ENCODE measurements at regions not wholly inside any gene's neighbourhood (a gene's known extent, or its start where the extent isn't known, plus 50 kb on each side); places are given as distances from the start of the nearest gene placed in this dataset.

DNA sequence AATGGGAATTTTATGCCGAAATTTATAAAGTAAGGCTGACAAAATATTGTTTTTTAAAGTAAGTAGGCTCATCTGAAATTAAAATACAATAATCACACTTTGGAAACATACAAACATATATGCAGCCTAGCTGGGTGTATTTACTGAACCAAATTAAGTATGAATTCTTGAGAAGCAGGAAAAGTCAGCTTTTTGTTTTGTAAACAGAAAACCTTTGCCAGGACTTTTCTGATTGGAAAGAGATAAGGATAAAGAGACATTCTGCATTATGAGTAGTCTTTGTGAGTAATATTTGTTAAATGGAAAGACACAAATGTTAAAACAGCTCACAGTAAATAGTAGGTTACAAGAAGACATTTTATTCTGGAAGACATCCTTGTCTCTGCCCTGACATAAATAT, 1380.8 kb downstream of the GRIK2 start:
- H3K4me1 ChIP-seq (replicated peaks in 1 of 2; ENCODE audit: control insufficient read depth in 2 of 2, insufficient read depth in 2 of 2, low read length in 2 of 2), result no peaks in the 10 kb centered on the region
- no peaks in the 10 kb centered on the region for H3K27me3 ChIP-seq (ENCODE audit: control insufficient read depth in 2 of 2, insufficient read depth in 2 of 2, low read length in 2 of 2)
- BruUV-seq (replicated peaks), result no TSS peak
- DNase-seq (ENCODE audit: extremely low read depth in 1 of 4, low spot score in 3 of 4) (no peak), FAIRE-seq (no peak), ATAC-seq (no peak)
- no peak overlapping the region for H3K9ac ChIP-seq (ENCODE audit: insufficient read depth in 1 of 2, low read depth in 2 of 2, low read length in 2 of 2)
- CTCF ChIA-PET (ENCODE audit: low intra/inter-chr PET ratio), result no interaction called here
- TF ChIP-seq C11orf30 (IDR thresholded peaks at IDR 0.05; ENCODE audit: low read depth) (no peak), TAF9B (IDR thresholded peaks at IDR 0.05; ENCODE audit: partially characterized antibody) (no peak), KDM1A (IDR thresholded peaks at IDR 0.05) (no peak), BRCA1 (IDR thresholded peaks at IDR 0.05) (no peak), BRCA1 (CRISPR knock-in tag; IDR thresholded peaks at IDR 0.05) (no peak), ZNF347 (CRISPR knock-in tag; IDR thresholded peaks at IDR 0.05; ENCODE audit: low read depth) (no peak), TGIF2 (CRISPR knock-in tag; IDR thresholded peaks at IDR 0.05) (no peak), GABPB2 (CRISPR knock-in tag; conservative IDR thresholded peaks at IDR 0.05) (no peak), ZNF253 (CRISPR knock-in tag; conservative IDR thresholded peaks at IDR 0.05) (no peak), TRIM28 (IDR thresholded peaks at IDR 0.05) (no peak), COPS2 (conservative IDR thresholded peaks at IDR 0.05) (no peak)
- TF ChIP-seq, protein P1, sequence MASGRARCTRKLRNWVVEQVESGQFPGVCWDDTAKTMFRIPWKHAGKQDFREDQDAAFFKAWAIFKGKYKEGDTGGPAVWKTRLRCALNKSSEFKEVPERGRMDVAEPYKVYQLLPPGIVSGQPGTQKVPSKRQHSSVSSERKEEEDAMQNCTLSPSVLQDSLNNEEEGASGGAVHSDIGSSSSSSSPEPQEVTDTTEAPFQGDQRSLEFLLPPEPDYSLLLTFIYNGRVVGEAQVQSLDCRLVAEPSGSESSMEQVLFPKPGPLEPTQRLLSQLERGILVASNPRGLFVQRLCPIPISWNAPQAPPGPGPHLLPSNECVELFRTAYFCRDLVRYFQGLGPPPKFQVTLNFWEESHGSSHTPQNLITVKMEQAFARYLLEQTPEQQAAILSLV (tag; IDR thresholded peaks at IDR 0.05), result no peak
- TF ChIP-seq, protein P2, sequence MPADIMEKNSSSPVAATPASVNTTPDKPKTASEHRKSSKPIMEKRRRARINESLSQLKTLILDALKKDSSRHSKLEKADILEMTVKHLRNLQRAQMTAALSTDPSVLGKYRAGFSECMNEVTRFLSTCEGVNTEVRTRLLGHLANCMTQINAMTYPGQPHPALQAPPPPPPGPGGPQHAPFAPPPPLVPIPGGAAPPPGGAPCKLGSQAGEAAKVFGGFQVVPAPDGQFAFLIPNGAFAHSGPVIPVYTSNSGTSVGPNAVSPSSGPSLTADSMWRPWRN (IDR thresholded peaks at IDR 0.05; ENCODE audit: low read depth), result no peak
- no peak overlapping the region for H3K4me3 ChIP-seq
- no peaks in the 10 kb centered on the region for H3K79me2 ChIP-seq (ENCODE audit: control insufficient read depth, insufficient read depth, low read length)
- no peaks in the 10 kb centered on the region for H4K20me1 ChIP-seq (replicated peaks; ENCODE audit: control insufficient read depth, insufficient read depth, low read length)
- POLR2A ChIA-PET, result no interaction called here
- WGBS (ENCODE audit: insufficient coverage, low coverage, missing lambda C conversion rate), result 0% methylated on average over 1 of the region's 1 CpG
- in situ Hi-C loops (cut with MboI), result no loop called here
- no peaks in the 10 kb centered on the region; the same call in 1 of the 2 replicates for H3K9me3 ChIP-seq (replicated peaks; ENCODE audit: control insufficient read depth, insufficient read depth, low read depth, low read length)
- no peak overlapping the region for H3K4me2 ChIP-seq (ENCODE audit: insufficient read depth, low read length)
- H3K27ac ChIP-seq (ENCODE audit: extremely low read depth, low read depth, low read length), result no peak overlapping the region
- intact Hi-C loops (cut with micrococcal nuclease), result no loop called here
- H2AFZ ChIP-seq (ENCODE audit: low read depth, low read length), result no peak overlapping the region
- no peaks in the 10 kb centered on the region for H3K36me3 ChIP-seq (ENCODE audit: control insufficient read depth, insufficient read depth, low read length)
- no peaks in the 10 kb centered on the region for H3K9me1 ChIP-seq (ENCODE audit: control insufficient read depth, insufficient read depth, low read length)
